GM18505 (cell line): ENCODE measurements at regions not wholly inside any gene's neighbourhood (a gene's known extent, or its start where the extent isn't known, plus 50 kb on each side); places are given as distances from the start of the nearest gene placed in this dataset.

Source experiments
- ATAC-seq: cut with Tn5 transposase; IDR thresholded peaks from one replicate; pipeline ENCODE4 v1.9.1; 2021; ENCODE audit not compliant: unreplicated experiment
- POLR2A ChIP-seq: IDR thresholded peaks from 4 replicates; pipeline ENCODE4 v1.6.1; 2011; ENCODE audit warnings: borderline replicate concordance; ENCODE audit not compliant: insufficient read depth, insufficient read length; ENCODE audit errors: extremely low read depth

DNA sequence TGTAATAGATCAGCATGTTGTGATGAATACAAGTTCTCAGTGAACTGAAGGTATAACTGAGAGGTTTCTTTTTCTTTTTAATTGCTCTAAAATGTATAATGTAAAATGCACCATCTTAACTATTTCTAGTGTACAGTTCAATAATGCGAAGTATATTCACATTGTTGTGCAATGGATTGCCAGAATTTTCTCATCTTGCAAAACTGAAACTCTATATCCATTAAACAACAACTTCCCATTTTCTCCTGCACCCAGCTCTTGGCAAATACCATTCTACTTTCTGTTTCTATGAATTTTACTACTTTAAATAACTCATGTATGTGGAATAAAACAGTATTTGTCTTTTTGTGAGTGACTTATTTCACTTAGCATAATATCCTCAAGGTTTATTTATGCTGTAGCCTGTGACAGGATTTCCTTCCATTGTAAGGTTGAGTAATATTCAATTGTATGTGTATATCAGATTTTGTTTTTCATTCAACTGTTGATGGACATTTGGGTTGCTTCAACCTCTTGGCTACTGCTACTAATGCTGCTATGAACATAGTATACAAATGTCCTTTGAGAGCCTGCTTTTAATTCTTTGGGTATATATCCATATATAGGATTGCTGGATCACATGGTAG, 53.5 kb upstream of the NPFFR2 start:
- no peak for ATAC-seq
- TF ChIP-seq POLR2A: no peak

- TF ChIP-seq POLR2A: no peak
- ATAC-seq: no peak
Measured at GRCh38 chr4:71980976-71981375, 50.8 kb upstream of the NPFFR2 start.
